ENCODE measurements at regions not wholly inside any gene's neighbourhood (a gene's known extent, or its start where the extent isn't known, plus 50 kb on each side); places are given as distances from the start of the nearest gene placed in this dataset.

GRCh38 chr20:62547364-62547763 is 71.6 kb upstream of the GATA5 start:
- TF ChIP-seq CTCF (IDR thresholded peaks at IDR 0.05), result no peak
- Mint-ChIP-seq H3K4me3 (ENCODE audit: unreplicated experiment) (no peak overlapping the region), H3K4me1 (ENCODE audit: low read depth) (peaks cover 4% of the 10 kb centered on the region), H3K9me3 (ENCODE audit: low read depth) (peaks cover 5% of the 10 kb centered on the region), H3K27ac (ENCODE audit: unreplicated experiment) (no peak overlapping the region), H3K27me3 (ENCODE audit: low read depth) (peaks cover 25% of the 10 kb centered on the region), H3K36me3 (ENCODE audit: low read depth) (no peaks in the 10 kb centered on the region)
- DNase-seq (ENCODE audit: low spot score), result no peak

GRCh38 chr20:62548471-62548870 is 72.7 kb upstream of the GATA5 start:
- Mint-ChIP-seq H3K27me3 (ENCODE audit: low read depth) (peaks cover 26% of the 10 kb centered on the region), H3K4me1 (ENCODE audit: low read depth) (peaks cover 8% of the 10 kb centered on the region), H3K36me3 (ENCODE audit: low read depth) (no peaks in the 10 kb centered on the region), H3K9me3 (ENCODE audit: low read depth) (peaks cover 5% of the 10 kb centered on the region), H3K4me3 (ENCODE audit: unreplicated experiment) (no peak overlapping the region), H3K27ac (ENCODE audit: unreplicated experiment) (no peak overlapping the region)
- TF ChIP-seq CTCF (IDR thresholded peaks at IDR 0.05), result no peak
- no peak for DNase-seq (ENCODE audit: low spot score)

GRCh38 chr20:62549029-62549428 is 73.2 kb upstream of the GATA5 start:
- Mint-ChIP-seq H3K27ac (ENCODE audit: unreplicated experiment) (no peak overlapping the region), H3K36me3 (ENCODE audit: low read depth) (no peaks in the 10 kb centered on the region), H3K4me3 (ENCODE audit: unreplicated experiment) (no peak overlapping the region), H3K4me1 (ENCODE audit: low read depth) (peaks cover 8% of the 10 kb centered on the region), H3K9me3 (ENCODE audit: low read depth) (peaks cover 5% of the 10 kb centered on the region), H3K27me3 (ENCODE audit: low read depth) (peaks cover 27% of the 10 kb centered on the region)
- no peak for DNase-seq (ENCODE audit: low spot score)
- TF ChIP-seq CTCF (IDR thresholded peaks at IDR 0.05), result no peak

GRCh38 chr20:62549499-62550086 is 73.8 kb upstream of the GATA5 start:
- peak; percentile 19 for TF ChIP-seq CTCF (IDR thresholded peaks at IDR 0.05)
- DNase-seq (ENCODE audit: low spot score), result no peak
- Mint-ChIP-seq H3K4me1 (ENCODE audit: low read depth) (peaks cover 8% of the 10 kb centered on the region), H3K27ac (ENCODE audit: unreplicated experiment) (no peak overlapping the region), H3K36me3 (ENCODE audit: low read depth) (no peaks in the 10 kb centered on the region), H3K4me3 (ENCODE audit: unreplicated experiment) (no peak overlapping the region), H3K27me3 (ENCODE audit: low read depth) (peaks cover 24% of the 10 kb centered on the region), H3K9me3 (ENCODE audit: low read depth) (peaks cover 2% of the 10 kb centered on the region)

- H3K9me3 Mint-ChIP-seq (ENCODE audit: low read depth), result no peaks in the 10 kb centered on the region
Measured at GRCh38 chr20:62550087-62550632, 74.4 kb upstream of the GATA5 start.

More at GRCh38 chr20:62550087-62550632, 74.4 kb upstream of the GATA5 start:
- DNase-seq (ENCODE audit: low spot score), result no peak
- Mint-ChIP-seq H3K27me3 (ENCODE audit: low read depth) (peaks cover 25% of the 10 kb centered on the region), H3K27ac (ENCODE audit: unreplicated experiment) (no peak overlapping the region), H3K36me3 (ENCODE audit: low read depth) (no peaks in the 10 kb centered on the region), H3K4me1 (ENCODE audit: low read depth) (peaks cover 8% of the 10 kb centered on the region), H3K4me3 (ENCODE audit: unreplicated experiment) (peak overlapping the region; percentile 75)
- no peak for TF ChIP-seq CTCF (IDR thresholded peaks at IDR 0.05)
